BLaER1 (cell line): ENCODE measurements at regions not wholly inside any gene's neighbourhood (a gene's known extent, or its start where the extent isn't known, plus 50 kb on each side); places are given as distances from the start of the nearest gene placed in this dataset.

Experiments used
- H3K27ac ChIP-seq: shearing (Covaris generic); formaldehyde crosslinking; 2 replicates; pipeline ENCODE4 v1.8.1; 2022
- H3K27me3 ChIP-seq: shearing (Covaris generic); formaldehyde crosslinking; 2 replicates; pipeline ENCODE4 v1.8.1; 2022
- H3K36me3 ChIP-seq: shearing (Covaris generic); formaldehyde crosslinking; 2 replicates; pipeline ENCODE4 v1.8.1; 2022
- H3K4me1 ChIP-seq: shearing (Covaris generic); formaldehyde crosslinking; 2 replicates; pipeline ENCODE4 v1.8.1; 2022
- H3K4me2 ChIP-seq: shearing (Covaris generic); formaldehyde crosslinking; 2 replicates; pipeline ENCODE4 v1.8.1; 2022
- H3K4me3 ChIP-seq: shearing (Covaris generic); formaldehyde crosslinking; 2 replicates; pipeline ENCODE4 v1.8.1; 2022
- H3K9ac ChIP-seq: shearing (Covaris generic); formaldehyde crosslinking; 2 replicates; pipeline ENCODE4 v1.8.1; 2022
- H3K9me3 ChIP-seq: shearing (Covaris generic); formaldehyde crosslinking; 2 replicates; pipeline ENCODE4 v1.8.1; 2022
- H4K20me1 ChIP-seq: shearing (Covaris generic); formaldehyde crosslinking; 2 replicates; pipeline ENCODE4 v1.8.1; 2022
- Cebpa-rat ChIP-seq: shearing (Covaris generic); IDR thresholded peaks from 2 replicates; pipeline ENCODE4 v1.8.1; 2022

DNA sequence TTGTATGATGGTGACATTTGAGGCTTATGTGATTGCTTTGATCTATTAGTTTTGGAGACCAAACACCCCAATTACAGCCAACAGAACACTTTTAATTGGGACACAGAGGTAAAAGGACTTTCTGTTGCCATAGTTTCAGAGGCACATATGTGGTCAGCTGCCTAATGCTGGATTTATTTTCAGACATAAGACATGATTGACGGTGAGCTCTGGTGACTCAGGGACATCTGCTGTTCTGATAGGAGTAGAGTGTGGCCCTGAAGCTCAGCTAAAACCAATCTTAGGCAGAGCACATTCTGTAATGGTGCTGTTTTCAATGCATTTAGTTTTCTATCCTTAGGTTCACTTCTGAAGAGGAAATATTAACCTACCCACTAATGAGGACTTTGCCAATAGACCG lies 247.1 kb downstream of the UTP18 start:
- TF ChIP-seq Cebpa-rat: no peak
- no peak overlapping the region for H3K4me3 ChIP-seq
- no peak overlapping the region for H3K4me2 ChIP-seq
- no peaks in the 10 kb centered on the region for H4K20me1 ChIP-seq
- H3K9me3 ChIP-seq: no peaks in the 10 kb centered on the region
- H3K27me3 ChIP-seq: no peaks in the 10 kb centered on the region
- H3K9ac ChIP-seq: no peak overlapping the region
- no peaks in the 10 kb centered on the region for H3K36me3 ChIP-seq
- no peak overlapping the region for H3K27ac ChIP-seq
- H3K4me1 ChIP-seq: peaks cover 8% of the 10 kb centered on the region; the same call in 1 of the 2 replicates

- no peak overlapping the region for H3K9ac ChIP-seq
- H3K4me2 ChIP-seq: no peak overlapping the region
- TF ChIP-seq Cebpa-rat: no peak
- H4K20me1 ChIP-seq: no peaks in the 10 kb centered on the region
- peaks cover 8% of the 10 kb centered on the region; the same call in 1 of the 2 replicates for H3K4me1 ChIP-seq
- H3K36me3 ChIP-seq: no peaks in the 10 kb centered on the region
- H3K9me3 ChIP-seq: no peaks in the 10 kb centered on the region
- H3K27me3 ChIP-seq: no peaks in the 10 kb centered on the region
- H3K4me3 ChIP-seq: no peak overlapping the region
- no peak overlapping the region for H3K27ac ChIP-seq
These were observed 247.7 kb downstream of the UTP18 start for GRCh38 chr17:51508048-51508447.

GRCh38 chr17:51510940-51511339 lies 250.6 kb downstream of the UTP18 start:
- Histone ChIP-seq H3K4me2 (no peak overlapping the region), H3K9ac (no peak overlapping the region), H3K9me3 (peaks cover 3% of the 10 kb centered on the region; the same call in 1 of the 2 replicates), H3K27ac (no peak overlapping the region), H3K4me3 (no peak overlapping the region), H4K20me1 (no peaks in the 10 kb centered on the region), H3K27me3 (no peaks in the 10 kb centered on the region), H3K4me1 (peaks cover 8% of the 10 kb centered on the region; the same call in 1 of the 2 replicates), H3K36me3 (no peaks in the 10 kb centered on the region)
- TF ChIP-seq Cebpa-rat: no peak

DNA sequence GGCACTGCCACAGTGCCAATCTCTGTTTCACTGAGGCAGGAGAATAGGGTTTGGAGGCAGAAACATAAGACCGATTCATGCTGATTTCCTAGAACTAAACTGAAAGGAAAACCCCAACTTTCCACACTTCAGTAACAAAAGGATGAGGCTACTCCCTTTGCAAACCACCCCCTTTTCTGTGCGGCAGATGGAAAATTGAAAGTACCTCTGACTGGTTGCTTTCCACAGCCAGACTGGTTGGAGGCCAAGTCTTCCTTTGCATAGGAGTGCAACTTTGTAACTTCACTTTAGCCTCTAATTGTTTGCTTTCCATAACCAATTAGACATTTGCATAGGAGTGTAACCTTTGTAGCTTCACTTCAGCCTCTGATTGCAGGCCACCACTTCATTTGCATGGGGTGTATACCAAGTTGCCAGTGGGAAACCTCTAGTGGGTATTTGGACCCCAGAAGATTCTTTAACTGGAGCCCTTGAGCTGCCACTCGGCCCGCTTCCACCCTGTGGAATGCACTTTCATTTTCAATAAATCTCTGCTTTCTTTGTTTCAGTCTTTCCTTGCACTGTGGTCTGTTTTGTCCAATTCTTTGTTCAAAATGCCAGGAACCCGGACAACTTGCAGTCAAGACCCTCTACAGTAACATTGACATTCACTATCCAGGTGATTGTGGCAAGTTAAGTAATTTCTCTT lies 252.0 kb downstream of the UTP18 start:
- Histone ChIP-seq H4K20me1 (no peaks in the 10 kb centered on the region), H3K4me3 (no peak overlapping the region), H3K27me3 (no peaks in the 10 kb centered on the region), H3K4me2 (peak overlapping the region; percentile 22), H3K27ac (no peak overlapping the region), H3K4me1 (peaks cover 13% of the 10 kb centered on the region; the same call in 1 of the 2 replicates), H3K9ac (no peak overlapping the region), H3K9me3 (peaks cover 4% of the 10 kb centered on the region; the same call in 1 of the 2 replicates), H3K36me3 (no peaks in the 10 kb centered on the region)
- TF ChIP-seq Cebpa-rat: no peak

DNA sequence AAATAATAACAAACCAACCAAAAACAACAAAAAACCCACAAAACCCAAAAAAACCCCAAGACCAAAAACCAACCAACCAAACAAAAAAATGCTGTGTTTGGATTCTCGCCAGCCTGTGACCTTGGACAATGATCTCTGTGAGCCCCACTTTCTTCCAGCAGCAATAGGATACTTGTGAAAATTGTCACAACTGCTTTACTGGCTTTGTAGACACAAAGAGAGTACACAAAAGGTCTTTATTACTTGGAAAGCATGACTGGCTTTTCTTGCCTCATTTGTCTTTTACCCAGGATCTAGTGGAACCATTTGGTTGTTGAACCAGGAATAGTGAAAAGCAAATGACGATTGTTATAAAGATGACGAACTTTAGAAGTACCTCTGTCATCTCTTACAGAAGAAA lies 256.6 kb downstream of the UTP18 start:
- peaks cover 11% of the 10 kb centered on the region; the same call in 1 of the 2 replicates for H3K4me1 ChIP-seq
- no peak overlapping the region for H3K27ac ChIP-seq
- H4K20me1 ChIP-seq: no peaks in the 10 kb centered on the region
- no peak for TF ChIP-seq Cebpa-rat
- H3K36me3 ChIP-seq: no peaks in the 10 kb centered on the region
- H3K9ac ChIP-seq: no peak overlapping the region
- H3K4me3 ChIP-seq: no peak overlapping the region
- no peaks in the 10 kb centered on the region for H3K27me3 ChIP-seq
- peaks cover 4% of the 10 kb centered on the region; the same call in 1 of the 2 replicates for H3K9me3 ChIP-seq
- H3K4me2 ChIP-seq: no peak overlapping the region

DNA sequence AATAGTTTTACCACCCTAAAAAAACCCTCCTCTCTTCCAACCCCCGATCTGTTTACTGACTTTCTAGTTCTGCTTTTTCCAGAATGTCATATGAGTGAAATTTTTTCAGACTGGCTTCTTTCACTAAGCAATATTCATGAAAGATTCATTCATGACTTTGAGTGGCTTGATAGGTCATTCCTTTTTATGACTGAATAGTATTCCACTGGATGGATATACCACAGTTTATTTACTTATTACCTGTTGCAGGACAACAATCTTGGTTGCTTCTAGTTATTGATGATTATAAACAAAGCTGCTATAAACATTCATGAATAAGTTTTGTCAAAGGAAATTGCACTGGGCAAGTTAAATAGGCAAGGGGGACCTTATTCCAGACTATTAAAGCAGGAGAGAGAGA lies 264.2 kb downstream of the UTP18 start:
- no peak overlapping the region for H3K4me3 ChIP-seq
- H3K4me1 ChIP-seq: peaks cover 4% of the 10 kb centered on the region; the same call in 1 of the 2 replicates
- no peaks in the 10 kb centered on the region for H3K27me3 ChIP-seq
- no peaks in the 10 kb centered on the region for H3K36me3 ChIP-seq
- H3K27ac ChIP-seq: no peak overlapping the region
- H3K4me2 ChIP-seq: no peak overlapping the region
- TF ChIP-seq Cebpa-rat: no peak
- H4K20me1 ChIP-seq: no peaks in the 10 kb centered on the region
- H3K9me3 ChIP-seq: no peaks in the 10 kb centered on the region
- H3K9ac ChIP-seq: no peak overlapping the region

DNA sequence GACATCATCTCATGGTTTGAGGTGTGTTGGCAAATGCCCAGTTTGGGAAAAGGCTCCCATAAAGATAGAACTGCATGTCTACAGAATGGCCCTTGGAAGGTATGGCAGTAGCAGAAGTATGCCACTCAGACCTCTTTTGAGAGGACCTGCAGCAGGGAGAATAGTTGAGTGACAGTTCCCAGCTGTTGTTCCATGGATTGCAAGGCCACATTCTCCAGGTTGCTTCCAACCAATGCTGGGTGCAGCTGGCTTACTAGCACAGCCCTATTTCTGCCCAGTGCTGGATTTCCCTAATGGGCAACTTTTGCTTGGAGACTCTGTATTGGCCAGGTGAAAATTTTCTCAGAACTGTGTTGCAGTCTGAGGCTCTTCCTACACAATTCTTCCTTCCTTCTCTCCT lies 266.2 kb downstream of the UTP18 start:
- H3K36me3 ChIP-seq: no peaks in the 10 kb centered on the region
- H3K27ac ChIP-seq: no peak overlapping the region
- no peak overlapping the region for H3K9ac ChIP-seq
- H4K20me1 ChIP-seq: no peaks in the 10 kb centered on the region
- H3K4me2 ChIP-seq: no peak overlapping the region
- no peak for TF ChIP-seq Cebpa-rat
- H3K27me3 ChIP-seq: no peaks in the 10 kb centered on the region
- H3K9me3 ChIP-seq: no peaks in the 10 kb centered on the region
- peaks cover 4% of the 10 kb centered on the region; the same call in 1 of the 2 replicates for H3K4me1 ChIP-seq
- no peak overlapping the region for H3K4me3 ChIP-seq

DNA sequence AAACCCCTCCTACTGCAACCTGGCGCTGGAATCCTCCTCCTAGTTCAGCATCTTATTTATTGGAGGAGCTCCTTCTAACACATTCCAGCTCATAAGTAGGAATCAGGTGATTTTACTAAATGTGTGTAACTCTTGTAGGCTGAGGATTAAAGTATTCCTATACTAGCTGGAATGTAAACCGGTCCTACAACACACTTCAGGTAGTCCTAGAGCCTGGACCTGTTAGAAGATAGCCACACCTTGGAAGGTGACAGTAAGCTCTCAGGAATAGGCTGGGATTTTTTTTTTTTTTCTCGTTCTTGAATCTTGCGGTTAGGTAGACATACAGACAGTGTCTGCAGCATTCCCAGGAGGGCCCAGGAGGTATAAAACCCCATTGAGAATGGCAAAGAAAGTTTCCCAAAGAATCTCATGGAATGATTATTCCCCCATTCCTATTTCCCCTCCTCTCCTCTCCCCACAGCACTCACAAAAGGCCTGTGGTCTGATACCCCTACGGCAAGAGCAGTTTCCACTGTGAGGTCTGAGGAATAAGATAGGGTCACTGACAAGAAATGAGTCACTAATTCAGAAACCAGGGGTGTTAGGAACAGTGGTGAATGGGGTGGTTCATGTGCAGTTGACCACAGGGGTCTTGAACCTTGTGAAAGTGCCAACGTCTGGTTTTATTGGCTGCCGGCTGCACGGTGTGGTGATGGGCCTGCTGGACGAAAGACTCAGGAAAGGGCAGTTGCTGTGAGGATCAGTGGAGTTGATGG lies 267.1 kb downstream of the UTP18 start:
- H3K9me3 ChIP-seq: no peaks in the 10 kb centered on the region
- peaks cover 4% of the 10 kb centered on the region; the same call in 1 of the 2 replicates for H3K4me1 ChIP-seq
- H3K4me2 ChIP-seq: no peak overlapping the region
- H3K4me3 ChIP-seq: no peak overlapping the region
- TF ChIP-seq Cebpa-rat: no peak
- H3K36me3 ChIP-seq: no peaks in the 10 kb centered on the region
- no peaks in the 10 kb centered on the region for H4K20me1 ChIP-seq
- H3K27ac ChIP-seq: no peak overlapping the region
- H3K27me3 ChIP-seq: no peaks in the 10 kb centered on the region
- no peak overlapping the region for H3K9ac ChIP-seq

- Histone ChIP-seq H3K4me3 (no peak overlapping the region), H3K9ac (no peak overlapping the region), H3K9me3 (no peaks in the 10 kb centered on the region), H3K27me3 (no peaks in the 10 kb centered on the region), H3K27ac (no peak overlapping the region), H3K4me1 (peaks cover 4% of the 10 kb centered on the region; the same call in 1 of the 2 replicates), H4K20me1 (no peaks in the 10 kb centered on the region), H3K4me2 (no peak overlapping the region), H3K36me3 (no peaks in the 10 kb centered on the region)
- no peak for TF ChIP-seq Cebpa-rat
These were observed 267.8 kb downstream of the UTP18 start for GRCh38 chr17:51528111-51528510.

DNA sequence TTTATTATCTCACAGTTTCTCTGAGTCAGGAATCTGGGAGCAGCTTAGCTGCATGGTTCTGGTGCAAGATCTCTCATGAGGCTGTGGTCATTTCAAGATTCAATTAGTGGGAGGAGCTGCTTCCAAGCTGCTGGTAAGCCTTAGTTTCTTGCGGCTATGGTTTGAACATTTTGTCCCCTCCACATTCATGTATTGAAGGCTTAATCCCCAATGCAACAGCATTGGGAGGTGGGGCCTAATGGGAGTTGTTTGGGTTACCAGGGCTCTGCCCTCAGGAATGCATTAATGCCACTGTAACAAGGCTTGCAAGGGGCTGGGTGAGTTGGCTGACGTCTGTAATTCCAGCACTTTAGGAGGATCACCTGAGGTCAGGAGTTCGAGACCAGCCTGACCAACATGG lies 272.9 kb downstream of the UTP18 start:
- no peak for TF ChIP-seq Cebpa-rat
- Histone ChIP-seq H3K9ac (no peak overlapping the region), H3K27me3 (no peaks in the 10 kb centered on the region), H3K9me3 (no peaks in the 10 kb centered on the region), H3K36me3 (no peaks in the 10 kb centered on the region), H3K4me2 (no peak overlapping the region), H3K4me1 (0 out of 2 replicates have a peak, but pooled peaks cover under 1% of the 10 kb centered on the region), H4K20me1 (no peaks in the 10 kb centered on the region), H3K4me3 (no peak overlapping the region), H3K27ac (no peak overlapping the region)
